H9 (cell line): ENCODE measurements at regions not wholly inside any gene's neighbourhood (a gene's known extent, or its start where the extent isn't known, plus 50 kb on each side); places are given as distances from the start of the nearest gene placed in this dataset.

Experiments used
- DNase-seq: peaks from one replicate; pipeline ENCODE4 v3.0.0-alpha.2; 2017
- H2AFZ ChIP-seq: one replicate; pipeline ENCODE4 v1.6.1; 2013; ENCODE audit warnings: mild to moderate bottlenecking, low read length, control low read depth, moderate library complexity
- H2AK5ac ChIP-seq: 2 replicates; pipeline ENCODE4 v1.6.1; 2013; ENCODE audit warnings: low read length, control low read depth, mixed read lengths; ENCODE audit not compliant: insufficient read length
- H2BK120ac ChIP-seq: one replicate; pipeline ENCODE4 v1.6.1; 2013; ENCODE audit warnings: low read depth, mild to moderate bottlenecking, low read length, control low read depth, inconsistent platforms; ENCODE audit not compliant: poor library complexity, severe bottlenecking
- H2BK12ac ChIP-seq: 2 replicates; pipeline ENCODE4 v1.6.1; 2013; ENCODE audit warnings: low read length, control low read depth, mixed read lengths, low read depth; ENCODE audit not compliant: insufficient read length
- H2BK15ac ChIP-seq: 2 replicates; pipeline ENCODE4 v1.6.1; 2013; ENCODE audit warnings: low read depth, low read length, control low read depth
- H2BK20ac ChIP-seq: one replicate; pipeline ENCODE4 v1.6.1; 2013; ENCODE audit warnings: low read depth, mild to moderate bottlenecking, low read length, control low read depth, inconsistent platforms; ENCODE audit not compliant: poor library complexity, severe bottlenecking
- H2BK5ac ChIP-seq: 2 replicates; pipeline ENCODE4 v1.6.1; 2013; ENCODE audit warnings: low read length, control low read depth, mixed read lengths; ENCODE audit not compliant: insufficient read length
- H3K14ac ChIP-seq: 2 replicates; pipeline ENCODE4 v1.6.1; 2013; ENCODE audit warnings: low read length, control low read depth; ENCODE audit not compliant: insufficient read depth
- H3K18ac ChIP-seq: 2 replicates; pipeline ENCODE4 v1.6.1; 2013; ENCODE audit warnings: low read depth, mild to moderate bottlenecking, mixed read lengths, low read length, control low read depth; ENCODE audit not compliant: insufficient read length
- H3K23ac ChIP-seq: 2 replicates; pipeline ENCODE4 v1.6.1; 2013; ENCODE audit warnings: low read length, control low read depth, mixed read lengths, low read depth; ENCODE audit not compliant: insufficient read length
- H3K23me2 ChIP-seq: 2 replicates; pipeline ENCODE4 v1.6.1; 2013; ENCODE audit warnings: low read depth, mild to moderate bottlenecking, mixed read lengths, low read length, control low read depth; ENCODE audit not compliant: insufficient read length, poor library complexity, severe bottlenecking
- H3K27ac ChIP-seq: 2 replicates; pipeline ENCODE4 v1.5.1; 2013; ENCODE audit warnings: low read length, control low read depth, mixed read lengths, low read depth; ENCODE audit not compliant: insufficient read length
- H3K27me3 ChIP-seq: 2 replicates; pipeline ENCODE4 v1.6.1; 2013; ENCODE audit warnings: low read length, control low read depth, inconsistent platforms; ENCODE audit not compliant: insufficient read depth
- H3K4ac ChIP-seq: 2 replicates; pipeline ENCODE4 v1.6.1; 2013; ENCODE audit warnings: low read depth, mild to moderate bottlenecking, control low read depth, inconsistent platforms, low read length, moderate library complexity
- H3K4me1 ChIP-seq: 2 replicates; pipeline ENCODE4 v1.6.1; 2013; ENCODE audit warnings: low read length, control low read depth, inconsistent platforms; ENCODE audit not compliant: insufficient read depth
- H3K4me2 ChIP-seq: 2 replicates; pipeline ENCODE4 v1.6.1; 2013; ENCODE audit warnings: low read length, control low read depth, mixed read lengths; ENCODE audit not compliant: insufficient read length, insufficient read depth
- H3K56ac ChIP-seq: 2 replicates; pipeline ENCODE4 v1.6.1; 2013; ENCODE audit warnings: low read depth, mild to moderate bottlenecking, mixed read lengths, low read length, control low read depth; ENCODE audit not compliant: insufficient read length
- H3K79me1 ChIP-seq: 2 replicates; pipeline ENCODE4 v1.6.1; 2013; ENCODE audit warnings: low read depth, mild to moderate bottlenecking, moderate library complexity, low read length, control low read depth, inconsistent platforms; ENCODE audit not compliant: insufficient read depth, poor library complexity, severe bottlenecking
- H3K79me2 ChIP-seq: 2 replicates; pipeline ENCODE4 v1.6.1; 2013; ENCODE audit warnings: low read length, control low read depth, inconsistent platforms; ENCODE audit not compliant: insufficient read depth
- H3K9ac ChIP-seq: 2 replicates; pipeline ENCODE4 v1.6.1; 2013; ENCODE audit warnings: low read length, control low read depth, mixed read lengths; ENCODE audit not compliant: insufficient read length; ENCODE audit errors: extremely low read depth
- H3K9me3 ChIP-seq: one replicate; pipeline ENCODE4 v1.6.1; 2013; ENCODE audit warnings: low read depth, low read length, inconsistent platforms; ENCODE audit not compliant: control insufficient read depth
- H3T11ph ChIP-seq: one replicate; pipeline ENCODE4 v1.6.1; 2013; ENCODE audit warnings: mild to moderate bottlenecking, low read length, control low read depth, inconsistent platforms
- H4K20me1 ChIP-seq: one replicate; pipeline ENCODE4 v1.6.1; 2013; ENCODE audit not compliant: control insufficient read depth, insufficient read length, insufficient read depth
- H4K5ac ChIP-seq: 2 replicates; pipeline ENCODE4 v1.6.1; 2013; ENCODE audit warnings: low read depth, mild to moderate bottlenecking, mixed read lengths, low read length, control low read depth; ENCODE audit not compliant: insufficient read length
- H4K8ac ChIP-seq: replicated peaks from 2 replicates; pipeline ENCODE4 v1.6.1; 2013; ENCODE audit warnings: low read length, control low read depth, mixed read lengths, low read depth; ENCODE audit not compliant: insufficient read length
- H4K91ac ChIP-seq: 2 replicates; pipeline ENCODE4 v1.6.1; 2013; ENCODE audit warnings: low read depth, mild to moderate bottlenecking, moderate library complexity, mixed read lengths, low read length, control low read depth; ENCODE audit not compliant: insufficient read length
- H3K27ac Mint-ChIP-seq, 3 experiments: 2 replicates in 2 of 3; 3 replicates in 1 of 3; pipeline ENCODE4 v1.8.0; 2020 to 2021; ENCODE audit warnings: mixed read lengths in 3 of 3, mild to moderate bottlenecking in 1 of 3, moderate library complexity in 1 of 3
- H3K27me3 Mint-ChIP-seq: 2 replicates; pipeline ENCODE4 v1.8.0; 2021; ENCODE audit warnings: low read depth, mild to moderate bottlenecking, moderate library complexity, mixed read lengths
- H3K36me3 Mint-ChIP-seq, 3 experiments: 2 replicates in 2 of 3; 3 replicates in 1 of 3; pipeline ENCODE4 v1.8.0; 2020 to 2021; ENCODE audit warnings: low read depth in 3 of 3, mixed read lengths in 3 of 3; ENCODE audit not compliant: insufficient read depth in 1 of 3
- H3K4me1 Mint-ChIP-seq, 2 experiments: 2 replicates each; pipeline ENCODE4 v1.8.0; 2020; ENCODE audit warnings: mixed read lengths in 2 of 2
- H3K4me3 Mint-ChIP-seq, 2 experiments: 2 replicates in 1 of 2; 3 replicates in 1 of 2; pipeline ENCODE4 v1.8.0; 2020 to 2021; ENCODE audit warnings: mild to moderate bottlenecking in 2 of 2, mixed read lengths in 2 of 2, moderate library complexity in 1 of 2
- H3K9me3 Mint-ChIP-seq, 2 experiments: 2 replicates in 1 of 2; 3 replicates in 1 of 2; pipeline ENCODE4 v1.8.0; 2020; ENCODE audit warnings: mild to moderate bottlenecking in 2 of 2, mixed read lengths in 2 of 2, moderate library complexity in 1 of 2
- WGBS: extraction: QIAGEN DNeasy Blood & Tissue Kit; methylation state at CpG from one replicate; pipeline ENCODE4 v1.1.7; 2013; ENCODE audit warnings: missing lambda C conversion rate, low lambda C conversion rate, mixed read lengths; ENCODE audit not compliant: insufficient read length; ENCODE audit errors: extremely low coverage; 5-methylcytosine and 5-hydroxymethylcytosine counted together
- TF ChIP-seq, protein P1 (sequence below): fragments of 200-600 bp; sonication (generic); conservative IDR thresholded peaks from 3 replicates; pipeline ENCODE4 v1.8.0; 2021; ENCODE audit warnings: antibody characterized with exemption, mild to moderate bottlenecking

DNA sequence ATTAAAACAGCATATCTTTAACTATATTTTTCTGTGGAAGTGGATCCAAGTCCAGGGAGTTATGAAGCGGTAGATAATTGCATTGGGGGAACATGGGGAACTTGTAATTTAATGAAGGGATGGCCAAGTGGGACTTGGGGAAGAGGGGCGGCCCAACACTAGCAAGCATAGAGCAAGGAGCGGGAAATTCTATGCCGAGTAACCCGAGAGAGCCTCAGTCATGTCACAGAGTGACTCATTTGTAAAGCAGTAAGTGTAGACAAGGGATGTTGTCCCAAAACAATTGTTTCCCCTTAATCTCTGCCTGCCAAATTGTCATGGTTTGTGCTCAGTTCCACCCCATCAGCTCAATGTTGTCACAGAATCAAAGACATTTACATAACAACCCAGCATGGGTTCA, 620.1 kb downstream of the AJAP1 start:
- no peak overlapping the region for H3K18ac ChIP-seq
- H2AK5ac ChIP-seq: no peak overlapping the region
- no peak overlapping the region for H2BK5ac ChIP-seq
- H3K27ac ChIP-seq: no peak overlapping the region
- no peaks in the 10 kb centered on the region for H3K23me2 ChIP-seq
- no peak overlapping the region for H3K23ac ChIP-seq
- no peak for DNase-seq
- no peak overlapping the region for H2BK12ac ChIP-seq
- no peak overlapping the region for H3K14ac ChIP-seq
- H3T11ph ChIP-seq: no peak overlapping the region
- no peak overlapping the region; a peak in 1 of 7 replicates for H3K27ac Mint-ChIP-seq
- H4K5ac ChIP-seq: no peak overlapping the region
- H3K36me3 Mint-ChIP-seq: no peaks in the 10 kb centered on the region; a peak in 1 of 7 replicates
- no peak overlapping the region for H3K4ac ChIP-seq
- H3K4me2 ChIP-seq: no peak overlapping the region
- H3K56ac ChIP-seq: no peak overlapping the region
- H3K4me1 Mint-ChIP-seq: peaks cover 28% of the 10 kb centered on the region in 2 experiments
- no peaks in the 10 kb centered on the region for H3K4me1 ChIP-seq
- no peak overlapping the region for H3K9ac ChIP-seq
- no peaks in the 10 kb centered on the region for H4K20me1 ChIP-seq
- H3K27me3 Mint-ChIP-seq: peaks cover 59% of the 10 kb centered on the region
- no peaks in the 10 kb centered on the region for H3K9me3 ChIP-seq
- no peak overlapping the region for H4K91ac ChIP-seq
- no peaks in the 10 kb centered on the region for H3K79me1 ChIP-seq
- no CpG with 5 or more reads among the region's 5 CpGs for WGBS
- H2BK120ac ChIP-seq: no peak overlapping the region
- no peak overlapping the region for H2BK20ac ChIP-seq
- peaks cover under 1 to 2% of the 10 kb centered on the region in 2 experiments; a peak in 2 of 5 replicates for H3K9me3 Mint-ChIP-seq
- no peak overlapping the region for H3K4me3 Mint-ChIP-seq
- TF ChIP-seq, protein P1, sequence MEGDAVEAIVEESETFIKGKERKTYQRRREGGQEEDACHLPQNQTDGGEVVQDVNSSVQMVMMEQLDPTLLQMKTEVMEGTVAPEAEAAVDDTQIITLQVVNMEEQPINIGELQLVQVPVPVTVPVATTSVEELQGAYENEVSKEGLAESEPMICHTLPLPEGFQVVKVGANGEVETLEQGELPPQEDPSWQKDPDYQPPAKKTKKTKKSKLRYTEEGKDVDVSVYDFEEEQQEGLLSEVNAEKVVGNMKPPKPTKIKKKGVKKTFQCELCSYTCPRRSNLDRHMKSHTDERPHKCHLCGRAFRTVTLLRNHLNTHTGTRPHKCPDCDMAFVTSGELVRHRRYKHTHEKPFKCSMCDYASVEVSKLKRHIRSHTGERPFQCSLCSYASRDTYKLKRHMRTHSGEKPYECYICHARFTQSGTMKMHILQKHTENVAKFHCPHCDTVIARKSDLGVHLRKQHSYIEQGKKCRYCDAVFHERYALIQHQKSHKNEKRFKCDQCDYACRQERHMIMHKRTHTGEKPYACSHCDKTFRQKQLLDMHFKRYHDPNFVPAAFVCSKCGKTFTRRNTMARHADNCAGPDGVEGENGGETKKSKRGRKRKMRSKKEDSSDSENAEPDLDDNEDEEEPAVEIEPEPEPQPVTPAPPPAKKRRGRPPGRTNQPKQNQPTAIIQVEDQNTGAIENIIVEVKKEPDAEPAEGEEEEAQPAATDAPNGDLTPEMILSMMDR: no peak
- H3K79me2 ChIP-seq: no peaks in the 10 kb centered on the region
- H4K8ac ChIP-seq: no peak overlapping the region
- no peaks in the 10 kb centered on the region for H3K27me3 ChIP-seq
- no peak overlapping the region for H2AFZ ChIP-seq
- no peak overlapping the region for H2BK15ac ChIP-seq
